HG03025 (cell line): ENCODE measurements at regions not wholly inside any gene's neighbourhood (a gene's known extent, or its start where the extent isn't known, plus 50 kb on each side); places are given as distances from the start of the nearest gene placed in this dataset.
"Not testable (repeated sequence)": the region's sequence is repeated elsewhere in the genome, so short reads cannot be mapped to it uniquely, and the experiment has no call there.

Experiments
- ATAC-seq: cut with Tn5 transposase; IDR thresholded peaks from one replicate; pipeline ENCODE4 v1.9.1; 2021; ENCODE audit warnings: mild to moderate bottlenecking, moderate library complexity; ENCODE audit not compliant: unreplicated experiment, low FRiP score

GRCh38 chr4:101670897-101671296, 119.6 kb upstream of the BANK1 start:
- ATAC-seq = no peak

GRCh38 chr4:101670370-101670769, 120.2 kb upstream of the BANK1 start:
- ATAC-seq = no peak

GRCh38 chr4:101669832-101670188, 120.7 kb upstream of the BANK1 start:
- ATAC-seq = no peak

GRCh38 chr4:101669138-101669831, 121.2 kb upstream of the BANK1 start:
- no peak for ATAC-seq

GRCh38 chr4:101667348-101667747, 123.2 kb upstream of the BANK1 start:
- no peak for ATAC-seq

GRCh38 chr4:101660607-101661006, 129.9 kb upstream of the BANK1 start:
- ATAC-seq = no peak

- no peak for ATAC-seq
Observed at GRCh38 chr4:101655857-101656256, 134.7 kb upstream of the BANK1 start.

- no peak for ATAC-seq
Observed at GRCh38 chr4:101655005-101655404, 135.5 kb upstream of the BANK1 start.

- no peak for ATAC-seq
Observed at GRCh38 chr4:101651778-101652177, 138.8 kb upstream of the BANK1 start.

GRCh38 chr4:101649790-101650515, 140.6 kb upstream of the BANK1 start:
- no peak for ATAC-seq

- ATAC-seq = no peak
Observed at GRCh38 chr4:101647710-101648034, 142.9 kb upstream of the BANK1 start.

GRCh38 chr4:101644516-101644915, 146.0 kb upstream of the BANK1 start:
- no peak for ATAC-seq

- no peak for ATAC-seq
Observed at GRCh38 chr4:101643186-101643837, 147.2 kb upstream of the BANK1 start.

- not testable (repeated sequence) for ATAC-seq
Observed at GRCh38 chr4:101632766-101633165, 157.8 kb upstream of the BANK1 start.

- ATAC-seq = no peak
Observed at GRCh38 chr4:101630319-101630986, 160.1 kb upstream of the BANK1 start.

GRCh38 chr4:101621120-101621519, 169.4 kb upstream of the BANK1 start:
- ATAC-seq = no peak

- no peak for ATAC-seq
Observed at GRCh38 chr4:101615652-101616051, 174.9 kb upstream of the BANK1 start.

GRCh38 chr4:101606989-101607388, 183.5 kb upstream of the BANK1 start:
- ATAC-seq = not testable (repeated sequence)

- no peak for ATAC-seq
Observed at GRCh38 chr4:101604976-101605375, 185.6 kb upstream of the BANK1 start.

- no peak for ATAC-seq
Observed at GRCh38 chr4:101600287-101600686, 190.2 kb upstream of the BANK1 start.

- ATAC-seq = no peak
Observed at GRCh38 chr4:101599620-101600019, 190.9 kb upstream of the BANK1 start.
